SJSA1 (cell line): ENCODE measurements at regions not wholly inside any gene's neighbourhood (a gene's known extent, or its start where the extent isn't known, plus 50 kb on each side); places are given as distances from the start of the nearest gene placed in this dataset.

ENCODE experiments used
- DNase-seq, 2 experiments: peaks; one replicate each; pipeline ENCODE4 v3.0.0-alpha.2; 2015 to 2020; ENCODE audit warnings: low spot score in 2 of 2, low read depth in 1 of 2
- H3K27ac ChIP-seq: fragments of 250-450 bp; sonication (Bioruptor Pico); 2 replicates; pipeline ENCODE4 v1.5.1; 2020; ENCODE audit warnings: mild to moderate bottlenecking, moderate library complexity
- H3K27me3 ChIP-seq: fragments of 250-450 bp; sonication (Bioruptor Pico); replicated peaks from 2 replicates; pipeline ENCODE4 v1.5.1; 2020; ENCODE audit warnings: mild to moderate bottlenecking, moderate library complexity
- H3K36me3 ChIP-seq: fragments of 250-450 bp; sonication (Bioruptor Pico); 2 replicates; pipeline ENCODE4 v1.5.1; 2020; ENCODE audit warnings: mild to moderate bottlenecking
- H3K4me1 ChIP-seq: fragments of 250-450 bp; sonication (Bioruptor Pico); replicated peaks from 2 replicates; pipeline ENCODE4 v1.6.1; 2021; ENCODE audit warnings: mild to moderate bottlenecking
- H3K4me3 ChIP-seq: fragments of 250-450 bp; sonication (Bioruptor Pico); 2 replicates; pipeline ENCODE4 v1.5.1; 2020; ENCODE audit warnings: mild to moderate bottlenecking
- H3K9me3 ChIP-seq: fragments of 250-450 bp; sonication (Bioruptor Pico); replicated peaks from 2 replicates; pipeline ENCODE4 v1.5.1; 2020; ENCODE audit warnings: mild to moderate bottlenecking

- DNase-seq, result no peak
- Histone ChIP-seq H3K4me1 (peaks cover 20% of the 10 kb centered on the region), H3K9me3 (no peaks in the 10 kb centered on the region), H3K27me3 (no peaks in the 10 kb centered on the region), H3K4me3 (no peak overlapping the region), H3K27ac (no peak overlapping the region), H3K36me3 (no peaks in the 10 kb centered on the region)
Measured at GRCh38 chr15:89405494-89405893, 70.9 kb upstream of the POLG start.

DNA sequence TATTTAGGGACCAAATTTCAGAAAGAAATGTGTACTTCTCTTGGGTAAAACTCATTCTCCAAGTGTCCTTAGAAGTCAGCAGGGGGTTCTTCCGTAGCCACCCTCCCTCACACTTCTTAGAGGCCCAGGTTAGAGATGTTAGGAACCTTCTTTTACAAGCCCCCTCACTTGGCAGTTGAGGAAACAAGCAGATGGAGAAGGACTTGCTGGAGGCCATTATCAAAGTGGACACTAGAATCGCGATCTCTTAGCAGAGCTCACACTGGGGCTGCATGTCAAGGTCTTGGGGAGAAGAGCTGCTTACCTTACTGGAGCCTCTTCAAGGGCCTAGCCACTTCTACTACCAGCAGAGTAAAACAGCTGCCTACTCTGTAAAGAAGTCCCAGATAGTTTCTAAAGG, 69.4 kb upstream of the POLG start:
- H3K4me1 ChIP-seq, result peaks cover 26% of the 10 kb centered on the region
- DNase-seq, result no peak
- no peak overlapping the region for H3K4me3 ChIP-seq
- H3K9me3 ChIP-seq, result no peaks in the 10 kb centered on the region
- H3K36me3 ChIP-seq, result no peaks in the 10 kb centered on the region
- H3K27me3 ChIP-seq, result no peaks in the 10 kb centered on the region
- no peak overlapping the region for H3K27ac ChIP-seq

DNA sequence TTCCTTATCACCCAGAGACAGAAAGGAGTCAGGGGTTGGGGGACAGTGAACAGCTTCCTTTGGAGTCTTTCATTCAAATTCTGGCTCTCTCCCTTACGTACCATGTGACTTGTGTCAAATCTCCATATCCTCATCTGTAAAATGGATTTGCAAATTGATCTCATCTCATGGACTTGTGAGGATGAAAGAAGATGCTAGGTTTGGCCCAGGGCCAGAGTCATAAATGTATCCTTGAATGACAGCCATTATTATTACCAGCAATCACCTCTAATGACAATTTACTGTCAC, 67.8 kb upstream of the POLG start:
- no peak for DNase-seq
- Histone ChIP-seq H3K27ac (peak overlapping the region; percentile 38), H3K4me1 (peaks cover 27% of the 10 kb centered on the region), H3K27me3 (no peaks in the 10 kb centered on the region), H3K4me3 (no peak overlapping the region), H3K36me3 (no peaks in the 10 kb centered on the region), H3K9me3 (no peaks in the 10 kb centered on the region)

DNA sequence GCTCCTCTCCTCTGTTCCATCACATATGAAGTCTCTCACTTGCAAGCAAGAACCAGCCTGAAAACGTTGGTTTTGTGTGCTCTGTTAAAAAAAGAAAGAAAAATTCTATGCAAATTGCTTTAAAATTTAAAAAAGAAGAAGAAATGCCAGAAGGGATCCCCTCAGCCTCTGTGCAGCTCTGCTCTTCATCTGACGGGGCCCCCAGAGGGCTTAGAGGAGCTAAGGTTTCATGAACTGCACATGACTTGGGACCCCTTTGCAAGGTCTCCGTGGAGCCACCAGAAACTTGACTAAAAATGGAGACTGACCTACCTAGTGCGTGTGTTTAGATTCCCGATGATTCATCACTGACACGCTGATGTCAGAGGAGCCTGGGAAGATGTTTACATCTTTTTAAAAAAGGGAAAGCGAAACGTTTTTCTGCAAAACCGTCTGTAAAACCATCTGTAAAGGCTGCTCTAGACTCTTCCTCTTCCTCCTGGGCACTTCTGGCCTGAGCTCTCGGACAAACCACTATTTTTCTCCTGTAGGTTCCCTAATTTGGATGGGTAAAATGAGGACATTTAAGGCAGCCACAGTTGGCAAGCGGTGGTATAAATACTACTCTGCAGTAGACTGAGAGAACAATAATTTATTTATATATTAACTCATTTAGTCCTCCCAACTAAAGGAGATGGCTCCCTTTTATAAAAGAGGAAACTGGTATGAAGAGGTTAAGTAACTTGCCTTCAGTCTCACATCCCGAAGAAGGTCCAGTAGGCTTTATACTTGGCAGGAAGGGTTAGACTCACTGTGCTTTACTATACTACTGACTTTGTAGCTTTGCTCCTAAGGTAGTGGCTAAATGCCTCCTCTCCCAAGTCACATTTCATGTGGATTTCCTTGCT, 67.2 kb upstream of the POLG start:
- peak overlapping the region; percentile 38 for H3K27ac ChIP-seq
- H3K36me3 ChIP-seq, result no peaks in the 10 kb centered on the region
- no peaks in the 10 kb centered on the region for H3K9me3 ChIP-seq
- peak overlapping the region; percentile 21 for H3K4me3 ChIP-seq
- no peaks in the 10 kb centered on the region for H3K27me3 ChIP-seq
- peak; percentile 70 to 77 for DNase-seq
- H3K4me1 ChIP-seq, result peaks cover 27% of the 10 kb centered on the region

- peak overlapping the region; percentile 48 for H3K4me3 ChIP-seq
- H3K27me3 ChIP-seq, result no peaks in the 10 kb centered on the region
- H3K9me3 ChIP-seq, result no peaks in the 10 kb centered on the region
- no peak for DNase-seq
- H3K27ac ChIP-seq, result peak overlapping the region; percentile 38
- H3K36me3 ChIP-seq, result no peaks in the 10 kb centered on the region
- peaks cover 27% of the 10 kb centered on the region for H3K4me1 ChIP-seq
Measured at GRCh38 chr15:89400782-89401545, 66.3 kb upstream of the POLG start.

DNA sequence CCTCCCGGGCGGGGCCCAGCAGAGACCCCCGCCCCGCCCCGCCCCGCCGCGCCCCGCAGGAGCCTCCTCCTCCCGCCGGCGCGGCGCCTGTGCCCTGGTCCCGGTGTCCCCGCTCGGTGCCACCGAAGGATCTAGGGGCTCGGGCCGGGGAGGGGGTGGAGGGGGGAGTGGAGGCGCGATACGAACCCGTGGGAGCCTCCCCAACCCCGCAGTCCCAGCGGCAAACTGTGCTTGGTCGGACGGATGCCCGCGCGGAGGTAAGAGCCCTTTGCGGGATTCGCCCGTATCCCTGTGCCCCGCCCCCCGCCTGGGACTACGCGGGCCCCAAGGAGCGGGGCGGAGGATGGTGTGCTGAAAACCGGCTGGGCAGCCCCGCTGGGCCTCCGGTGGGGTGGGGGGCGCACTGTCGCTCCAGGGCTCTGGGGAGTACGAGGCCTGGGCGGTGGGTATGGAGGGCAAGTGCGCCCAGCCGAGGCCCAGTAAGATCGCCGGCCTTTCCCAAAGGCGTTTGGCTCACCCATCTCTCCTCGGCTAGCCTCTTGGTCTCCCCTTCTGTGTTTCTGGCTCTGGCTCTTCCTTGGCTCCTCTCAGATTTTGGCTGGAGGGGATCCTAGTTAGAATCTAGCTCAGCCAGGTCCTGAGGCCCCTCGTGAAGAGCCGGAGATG, 65.6 kb upstream of the POLG start:
- Histone ChIP-seq H3K4me3 (peak overlapping the region; percentile 48), H3K27me3 (no peaks in the 10 kb centered on the region)

DNA sequence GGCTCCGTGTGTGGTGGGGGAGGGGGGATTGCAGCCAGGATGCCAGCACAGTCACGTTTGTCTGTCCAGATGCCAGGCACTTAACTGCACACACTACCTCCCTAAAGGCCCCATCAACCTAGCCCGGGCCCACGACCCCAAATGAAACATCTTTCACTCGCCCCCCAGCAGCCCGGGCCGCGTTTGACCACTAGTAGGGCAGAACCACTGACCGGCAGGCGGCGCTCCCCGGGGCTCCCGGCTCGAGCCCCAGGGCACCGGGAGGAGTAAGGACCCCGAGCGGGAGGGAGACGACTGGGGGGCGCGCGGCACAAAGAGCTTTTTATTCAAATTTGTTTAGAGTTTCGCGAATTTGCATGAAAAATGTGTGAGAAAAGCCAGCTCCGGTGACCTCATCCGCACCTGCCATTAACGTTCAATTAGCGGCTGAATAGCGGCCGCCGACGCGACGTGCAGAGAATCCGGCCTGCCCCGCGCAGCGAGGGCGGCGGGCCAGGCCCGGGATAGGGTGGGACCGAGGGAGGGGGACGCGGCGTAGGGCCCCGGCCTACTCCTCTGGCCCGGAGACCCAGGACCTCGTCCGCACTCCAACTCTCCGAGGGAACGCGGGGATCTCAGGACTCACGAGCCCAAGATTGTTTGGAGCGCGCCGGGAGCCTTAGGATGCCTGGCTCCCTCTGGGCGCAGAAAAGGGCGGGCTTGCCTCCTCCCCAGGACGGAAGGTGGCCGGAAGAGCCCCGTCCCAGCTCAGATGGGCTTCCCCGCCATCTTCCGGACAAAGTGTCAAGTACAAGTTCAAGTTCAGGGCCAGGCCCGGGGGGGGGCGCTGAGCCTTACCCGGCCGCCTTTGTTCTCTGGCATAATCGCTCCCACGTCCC, 64.9 kb upstream of the POLG start:
- peak overlapping the region; percentile 57 for H3K27ac ChIP-seq
- no peaks in the 10 kb centered on the region for H3K36me3 ChIP-seq
- no peaks in the 10 kb centered on the region for H3K9me3 ChIP-seq
- H3K4me1 ChIP-seq, result peaks cover 27% of the 10 kb centered on the region
- DNase-seq, result peak; percentile 59 to 66
- H3K4me3 ChIP-seq, result peak overlapping the region; percentile 48
- no peaks in the 10 kb centered on the region for H3K27me3 ChIP-seq

More for the DNA sequence above, 65.6 kb upstream of the POLG start:
- H3K9me3 ChIP-seq, result no peaks in the 10 kb centered on the region
- peak in 1 of 2 experiments; percentile 23 for DNase-seq
- no peaks in the 10 kb centered on the region for H3K36me3 ChIP-seq
- H3K4me1 ChIP-seq, result peaks cover 27% of the 10 kb centered on the region
- H3K27ac ChIP-seq, result peak overlapping the region; percentile 57

DNA sequence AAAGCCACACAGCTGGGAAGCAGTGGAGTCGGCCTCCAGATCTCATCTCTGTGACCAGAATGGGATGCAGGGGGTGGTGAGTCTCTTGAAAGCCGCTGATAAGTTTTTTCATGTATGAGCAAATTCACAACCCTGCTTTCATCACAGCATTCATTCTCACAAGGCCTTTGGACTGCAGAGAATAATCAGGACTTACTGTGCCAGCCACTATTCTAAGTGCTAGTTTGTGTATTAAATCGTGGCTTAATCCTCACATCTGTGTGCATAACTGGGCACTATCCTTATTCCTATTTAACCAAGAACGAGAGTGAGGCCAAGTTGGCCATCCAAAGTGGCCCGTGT, 64.2 kb upstream of the POLG start:
- DNase-seq, result no peak
- Histone ChIP-seq H3K4me1 (peaks cover 27% of the 10 kb centered on the region), H3K4me3 (peak overlapping the region; percentile 48), H3K36me3 (no peaks in the 10 kb centered on the region), H3K9me3 (no peaks in the 10 kb centered on the region), H3K27me3 (no peaks in the 10 kb centered on the region), H3K27ac (no peak overlapping the region)

DNA sequence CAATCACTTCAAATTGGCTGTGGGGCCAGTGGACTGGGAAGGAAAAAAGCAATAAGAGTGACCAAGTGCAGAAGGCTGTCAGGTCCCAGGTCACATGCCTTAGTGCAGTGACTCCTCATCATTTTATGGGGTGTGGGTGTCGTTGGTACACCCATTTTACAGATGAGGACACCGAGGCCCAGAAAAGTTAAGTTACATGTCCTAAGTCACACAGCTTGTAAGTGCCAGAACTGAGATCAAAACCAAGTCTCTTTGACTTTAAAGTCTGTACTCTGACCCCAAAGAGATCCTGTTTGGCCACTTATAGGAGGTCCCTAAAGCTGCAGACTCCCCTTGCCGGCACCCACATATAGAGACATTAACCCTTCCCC, 63.0 kb upstream of the POLG start:
- H3K4me1 ChIP-seq, result peaks cover 27% of the 10 kb centered on the region
- no peak overlapping the region for H3K27ac ChIP-seq
- DNase-seq, result no peak
- H3K27me3 ChIP-seq, result no peaks in the 10 kb centered on the region
- H3K36me3 ChIP-seq, result no peaks in the 10 kb centered on the region
- no peaks in the 10 kb centered on the region for H3K9me3 ChIP-seq
- H3K4me3 ChIP-seq, result no peak overlapping the region

DNA sequence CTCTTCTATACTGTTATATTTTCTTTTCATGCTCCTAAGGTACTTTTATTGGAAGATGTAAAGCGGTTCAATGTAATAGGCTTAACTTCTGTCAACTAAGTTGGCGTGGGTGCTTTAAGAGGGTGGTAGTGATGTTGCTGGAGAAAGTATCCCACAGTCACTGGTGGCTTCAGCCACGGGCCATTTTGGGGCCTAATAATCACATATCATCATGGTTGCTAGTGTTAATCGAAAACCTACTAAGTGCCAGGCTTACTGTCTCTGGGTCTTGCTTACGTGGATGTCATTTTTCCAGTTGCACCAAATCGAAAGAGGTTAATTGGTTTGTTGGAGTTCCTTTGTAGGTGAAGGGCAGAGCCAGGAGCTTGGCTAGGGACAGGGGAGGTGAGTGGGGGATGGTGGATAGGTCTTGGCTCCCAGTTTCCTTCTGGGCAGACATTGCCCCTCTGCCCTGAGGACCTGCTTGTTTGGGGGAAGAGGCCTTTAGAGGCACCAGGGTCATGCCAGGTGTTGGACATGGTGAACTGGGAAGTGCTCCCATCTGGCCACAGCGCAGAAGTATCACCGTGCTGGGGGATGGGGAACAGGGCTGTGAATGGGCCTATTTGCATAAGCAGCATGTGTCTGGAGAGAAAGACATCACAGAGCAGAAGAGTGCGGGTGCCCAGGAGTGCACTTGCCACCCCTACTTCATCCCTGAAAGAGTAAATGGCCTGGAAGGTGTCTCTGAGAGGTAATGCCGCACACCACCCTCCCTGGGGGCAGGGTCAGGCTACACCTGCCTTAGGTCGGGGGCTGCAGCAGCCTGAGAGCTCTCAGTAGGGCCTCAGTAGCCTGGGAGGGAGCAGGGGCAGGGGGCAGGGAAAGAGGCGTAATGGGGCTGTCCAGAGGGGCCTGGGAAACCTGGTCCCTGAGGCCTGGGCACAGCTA, 62.4 kb upstream of the POLG start:
- no peaks in the 10 kb centered on the region for H3K27me3 ChIP-seq
- no peak overlapping the region for H3K4me3 ChIP-seq
- H3K9me3 ChIP-seq, result no peaks in the 10 kb centered on the region
- no peak for DNase-seq
- no peaks in the 10 kb centered on the region for H3K36me3 ChIP-seq
- H3K27ac ChIP-seq, result no peak overlapping the region
- peaks cover 21% of the 10 kb centered on the region for H3K4me1 ChIP-seq

DNA sequence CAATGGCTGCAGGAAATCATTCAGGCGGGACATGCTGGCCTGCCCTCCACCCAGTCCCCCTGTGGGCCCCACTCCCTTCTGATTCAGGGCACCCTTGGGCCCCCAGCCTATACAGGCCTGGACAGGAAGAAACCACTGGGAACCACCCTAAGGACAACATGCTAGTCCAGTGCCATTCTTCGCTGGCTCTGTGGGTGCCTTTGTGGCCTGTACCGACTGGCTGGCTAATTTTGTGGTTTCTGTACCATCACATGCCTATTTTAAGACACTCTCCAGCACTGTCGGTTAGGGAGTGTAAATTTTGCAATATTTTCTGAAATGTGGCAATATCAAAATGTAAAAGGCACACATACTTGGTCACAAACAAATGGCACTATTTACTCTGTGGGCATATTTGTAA, 61.4 kb upstream of the POLG start:
- Histone ChIP-seq H3K27me3 (0 out of 2 replicates have a peak, but pooled peaks cover 4% of the 10 kb centered on the region), H3K4me3 (no peak overlapping the region), H3K36me3 (no peaks in the 10 kb centered on the region), H3K4me1 (peaks cover 12% of the 10 kb centered on the region), H3K9me3 (no peaks in the 10 kb centered on the region), H3K27ac (no peak overlapping the region)
- no peak for DNase-seq

- H3K36me3 ChIP-seq, result no peaks in the 10 kb centered on the region
- H3K27me3 ChIP-seq, result 0 out of 2 replicates have a peak, but pooled peaks cover 4% of the 10 kb centered on the region
- peaks cover 7% of the 10 kb centered on the region for H3K4me1 ChIP-seq
- H3K9me3 ChIP-seq, result no peaks in the 10 kb centered on the region
- H3K4me3 ChIP-seq, result no peak overlapping the region
- no peak overlapping the region for H3K27ac ChIP-seq
- DNase-seq, result no peak
Measured at GRCh38 chr15:89395461-89395871, 60.8 kb upstream of the POLG start.
